Endothelial cell (in vitro differentiated cells): ENCODE measurements at regions not wholly inside any gene's neighbourhood (a gene's known extent, or its start where the extent isn't known, plus 50 kb on each side); places are given as distances from the start of the nearest gene placed in this dataset.
"Not testable (repeated sequence)": the region's sequence is repeated elsewhere in the genome, so short reads cannot be mapped to it uniquely, and the experiment has no call there.

ENCODE experiments used
- DNase-seq: peaks from one replicate; pipeline ENCODE4 v3.0.0; 2021; ENCODE audit warnings: low spot score
- H3K27ac Mint-ChIP-seq: one replicate; pipeline ENCODE4 v1.8.0; 2021; ENCODE audit warnings: mixed read lengths, inconsistent platforms; ENCODE audit not compliant: unreplicated experiment
- H3K27me3 Mint-ChIP-seq: one replicate; pipeline ENCODE4 v1.8.0; 2021; ENCODE audit warnings: mild to moderate bottlenecking, moderate library complexity, mixed read lengths, inconsistent platforms; ENCODE audit not compliant: unreplicated experiment
- H3K36me3 Mint-ChIP-seq: one replicate; pipeline ENCODE4 v1.8.0; 2021; ENCODE audit warnings: mild to moderate bottlenecking, low read depth, mixed read lengths, inconsistent platforms; ENCODE audit not compliant: unreplicated experiment
- H3K4me1 Mint-ChIP-seq: one replicate; pipeline ENCODE4 v1.8.0; 2021; ENCODE audit warnings: mild to moderate bottlenecking, mixed read lengths, inconsistent platforms; ENCODE audit not compliant: unreplicated experiment
- H3K4me3 Mint-ChIP-seq: one replicate; pipeline ENCODE4 v1.8.0; 2021; ENCODE audit warnings: mild to moderate bottlenecking, mixed read lengths, inconsistent platforms; ENCODE audit not compliant: unreplicated experiment
- H3K9me3 Mint-ChIP-seq: one replicate; pipeline ENCODE4 v1.8.0; 2021; ENCODE audit warnings: mixed read lengths, inconsistent platforms; ENCODE audit not compliant: unreplicated experiment

GRCh38 chr1:143870388-143870787 lies 101.4 kb downstream of the FAM72C start:
- H3K4me3 Mint-ChIP-seq, H3K27ac Mint-ChIP-seq, H3K9me3 Mint-ChIP-seq, DNase-seq, H3K27me3 Mint-ChIP-seq, H3K36me3 Mint-ChIP-seq, H3K4me1 Mint-ChIP-seq: not testable (repeated sequence)

- not testable (repeated sequence) for H3K27me3 Mint-ChIP-seq, H3K9me3 Mint-ChIP-seq, H3K4me3 Mint-ChIP-seq, H3K4me1 Mint-ChIP-seq, H3K36me3 Mint-ChIP-seq, H3K27ac Mint-ChIP-seq
- DNase-seq, result peak; percentile 2
Measured at GRCh38 chr1:143867590-143868220, 104.1 kb downstream of the FAM72C start.

GRCh38 chr1:143863901-143864520 lies 107.8 kb downstream of the FAM72C start:
- not testable (repeated sequence) for H3K27ac Mint-ChIP-seq, H3K9me3 Mint-ChIP-seq, DNase-seq, H3K36me3 Mint-ChIP-seq, H3K27me3 Mint-ChIP-seq, H3K4me1 Mint-ChIP-seq, H3K4me3 Mint-ChIP-seq

- H3K27me3 Mint-ChIP-seq, H3K9me3 Mint-ChIP-seq, H3K27ac Mint-ChIP-seq, DNase-seq, H3K4me3 Mint-ChIP-seq, H3K4me1 Mint-ChIP-seq, H3K36me3 Mint-ChIP-seq: not testable (repeated sequence)
Measured at GRCh38 chr1:143862722-143863121, 109.1 kb downstream of the FAM72C start.

GRCh38 chr1:143861306-143861705 lies 110.5 kb downstream of the FAM72C start:
- H3K27ac Mint-ChIP-seq, H3K9me3 Mint-ChIP-seq, H3K27me3 Mint-ChIP-seq, H3K4me1 Mint-ChIP-seq, H3K36me3 Mint-ChIP-seq, H3K4me3 Mint-ChIP-seq, DNase-seq: not testable (repeated sequence)

GRCh38 chr1:143855867-143856266 lies 115.9 kb downstream of the FAM72C start:
- not testable (repeated sequence) for H3K4me1 Mint-ChIP-seq, H3K4me3 Mint-ChIP-seq, H3K27me3 Mint-ChIP-seq, H3K9me3 Mint-ChIP-seq, H3K36me3 Mint-ChIP-seq, DNase-seq, H3K27ac Mint-ChIP-seq

GRCh38 chr1:143854069-143854468 lies 117.7 kb downstream of the FAM72C start:
- not testable (repeated sequence) for H3K27ac Mint-ChIP-seq, H3K9me3 Mint-ChIP-seq

GRCh38 chr1:143850637-143851036 lies 121.1 kb downstream of the FAM72C start:
- H3K36me3 Mint-ChIP-seq, DNase-seq, H3K4me3 Mint-ChIP-seq, H3K27me3 Mint-ChIP-seq, H3K4me1 Mint-ChIP-seq, H3K9me3 Mint-ChIP-seq, H3K27ac Mint-ChIP-seq: not testable (repeated sequence)

More at GRCh38 chr1:143854069-143854468, 117.7 kb downstream of the FAM72C start:
- H3K4me3 Mint-ChIP-seq, H3K27me3 Mint-ChIP-seq, H3K4me1 Mint-ChIP-seq, H3K36me3 Mint-ChIP-seq, DNase-seq: not testable (repeated sequence)

- DNase-seq, H3K4me1 Mint-ChIP-seq, H3K9me3 Mint-ChIP-seq, H3K4me3 Mint-ChIP-seq, H3K27ac Mint-ChIP-seq, H3K27me3 Mint-ChIP-seq, H3K36me3 Mint-ChIP-seq: not testable (repeated sequence)
Measured at GRCh38 chr1:143848859-143849258, 122.9 kb downstream of the FAM72C start.

- DNase-seq, H3K36me3 Mint-ChIP-seq, H3K27ac Mint-ChIP-seq, H3K4me3 Mint-ChIP-seq, H3K27me3 Mint-ChIP-seq, H3K4me1 Mint-ChIP-seq, H3K9me3 Mint-ChIP-seq: not testable (repeated sequence)
Measured at GRCh38 chr1:143845193-143845592, 126.6 kb downstream of the FAM72C start.

- H3K9me3 Mint-ChIP-seq, H3K4me1 Mint-ChIP-seq, H3K36me3 Mint-ChIP-seq, DNase-seq, H3K27me3 Mint-ChIP-seq, H3K27ac Mint-ChIP-seq, H3K4me3 Mint-ChIP-seq: not testable (repeated sequence)
Measured at GRCh38 chr1:143842058-143842457, 129.7 kb downstream of the FAM72C start.

- H3K9me3 Mint-ChIP-seq, H3K36me3 Mint-ChIP-seq, H3K4me1 Mint-ChIP-seq, DNase-seq, H3K27ac Mint-ChIP-seq, H3K4me3 Mint-ChIP-seq, H3K27me3 Mint-ChIP-seq: not testable (repeated sequence)
Measured at GRCh38 chr1:143839182-143839581, 132.6 kb downstream of the FAM72C start.
